H1 (cell line): ENCODE measurements at regions not wholly inside any gene's neighbourhood (a gene's known extent, or its start where the extent isn't known, plus 50 kb on each side); places are given as distances from the start of the nearest gene placed in this dataset.

Experiments used
- CTCF ChIA-PET: fragments of 300-600 bp; sonication (Branson Sonifier 250); formaldehyde crosslinking; loops from one replicate; lab custom pipeline; 2021; ENCODE audit not compliant: partially characterized antibody; lab: Charles Lee
- POLR2A ChIA-PET: fragments of 300-600 bp; sonication (Branson Sonifier 250); formaldehyde crosslinking; loops from one replicate; lab custom pipeline; 2021; ENCODE audit warnings: inconsistent platforms; ENCODE audit not compliant: partially characterized antibody; lab: Charles Lee
- DNase-seq, 2 experiments: peaks; one replicate each; pipeline versions ENCODE4 v3.0.0 to v3.0.0-alpha.2; 2010 to 2022; ENCODE audit warnings: low spot score in 2 of 2, low read depth in 1 of 2, mixed read lengths in 1 of 2
- FAIRE-seq: peaks from 2 replicates; lab custom pipeline; 2011; peaks lifted over from hg19 to GRCh38; lab: Jason Lieb, UNC
- H2AFZ ChIP-seq: 2 replicates; pipeline ENCODE4 v1.8.1; 2012; ENCODE audit warnings: low read length, inconsistent platforms
- H2AK5ac ChIP-seq: 2 replicates; pipeline ENCODE4 v1.6.1; 2013; ENCODE audit warnings: low read depth, low read length
- H2BK120ac ChIP-seq: replicated peaks from 2 replicates; pipeline ENCODE3; 2013; ENCODE audit warnings: low read depth, low read length, inconsistent platforms
- H2BK12ac ChIP-seq: 2 replicates; pipeline ENCODE4 v1.6.1; 2013; ENCODE audit warnings: low read depth, low read length
- H2BK15ac ChIP-seq: 2 replicates; pipeline ENCODE4 v1.6.1; 2013; ENCODE audit warnings: low read length
- H2BK20ac ChIP-seq: 2 replicates; pipeline ENCODE4 v1.6.1; 2013; ENCODE audit warnings: low read length
- H2BK5ac ChIP-seq: 2 replicates; pipeline ENCODE4 v1.6.1; 2013; ENCODE audit warnings: low read depth, low read length
- H3K14ac ChIP-seq: 2 replicates; pipeline ENCODE4 v1.6.1; 2013; ENCODE audit warnings: inconsistent platforms; ENCODE audit not compliant: insufficient read length
- H3K18ac ChIP-seq: 2 replicates; pipeline ENCODE4 v1.6.1; 2013; ENCODE audit warnings: low read length; ENCODE audit errors: extremely low read depth
- H3K23ac ChIP-seq: 2 replicates; pipeline ENCODE4 v1.6.1; 2013; ENCODE audit warnings: inconsistent platforms; ENCODE audit not compliant: insufficient read length
- H3K23me2 ChIP-seq: 2 replicates; pipeline ENCODE4 v1.6.1; 2013; ENCODE audit warnings: low read depth, low read length
- H3K27ac ChIP-seq: 2 replicates; pipeline ENCODE4 v1.6.1; 2011; ENCODE audit warnings: low read depth, low read length, inconsistent platforms
- H3K27me3 ChIP-seq, 4 experiments: replicated peaks in 1 of 4; 1 replicate in 1 of 4; 2 replicates in 3 of 4; pipeline versions ENCODE4 v1.6.1 to v1.8.1; 2011 to 2013; ENCODE audit warnings: low read length in 3 of 4, mild to moderate bottlenecking in 3 of 4, inconsistent platforms in 2 of 4, mixed read lengths in 2 of 4, moderate library complexity in 1 of 4; ENCODE audit not compliant: control insufficient read depth in 3 of 4, insufficient read depth in 3 of 4; ENCODE audit errors: extremely low read depth in 1 of 4
- H3K36me3 ChIP-seq, 4 experiments: 2 replicates each; pipeline versions ENCODE4 v1.6.1 to v1.8.1; 2011 to 2013; ENCODE audit warnings: mild to moderate bottlenecking in 4 of 4, low read length in 3 of 4, moderate library complexity in 2 of 4, control low read depth in 1 of 4, inconsistent platforms in 1 of 4; ENCODE audit not compliant: insufficient read depth in 4 of 4, control insufficient read depth in 2 of 4
- H3K4ac ChIP-seq: replicated peaks from 2 replicates; pipeline ENCODE3; 2013; ENCODE audit warnings: low read length, low read depth, mixed read lengths, inconsistent platforms; ENCODE audit not compliant: insufficient read length
- H3K4me1 ChIP-seq, 4 experiments: replicated peaks in 1 of 4; 1 replicate in 1 of 4; 2 replicates in 3 of 4; pipeline versions ENCODE4 v1.6.1 to v1.8.1; 2011 to 2013; ENCODE audit warnings: low read length in 3 of 4, inconsistent platforms in 2 of 4, mixed read lengths in 1 of 4; ENCODE audit not compliant: insufficient read depth in 4 of 4, control insufficient read depth in 3 of 4
- H3K4me2 ChIP-seq, 2 experiments: 2 replicates each; pipeline versions ENCODE4 v1.6.1 to v1.8.1; 2011 to 2013; ENCODE audit warnings: low read depth in 2 of 2, low read length in 2 of 2, control low read depth in 1 of 2, inconsistent platforms in 1 of 2, mild to moderate bottlenecking in 1 of 2; ENCODE audit not compliant: insufficient read depth in 1 of 2
- H3K4me3 ChIP-seq, 4 experiments: fragments of 200-600, 300-600 bp in 1 of 4; sonication (generic), shearing (Covaris generic), sonication (Bioruptor Twin) in 1 of 4; 2 replicates each; pipeline versions ENCODE4 v1.5.1 to v1.8.1; 2011 to 2016; ENCODE audit warnings: low read length in 4 of 4, low read depth in 3 of 4, control low read depth in 2 of 4, inconsistent platforms in 2 of 4, mild to moderate bottlenecking in 2 of 4, mixed read lengths in 1 of 4, moderate library complexity in 1 of 4; ENCODE audit not compliant: insufficient read depth in 2 of 4; ENCODE audit errors: extremely low read depth in 1 of 4
- H3K56ac ChIP-seq: replicated peaks from 2 replicates; pipeline ENCODE3; 2013; ENCODE audit warnings: low read depth, mild to moderate bottlenecking, mixed read lengths, low read length, inconsistent platforms; ENCODE audit not compliant: insufficient read length
- H3K79me1 ChIP-seq: 2 replicates; pipeline ENCODE4 v1.6.1; 2013; ENCODE audit warnings: low read depth, low read length, control low read depth
- H3K79me2 ChIP-seq, 2 experiments: 2 replicates each; pipeline versions ENCODE4 v1.6.1 to v1.8.1; 2012 to 2013; ENCODE audit warnings: low read length in 2 of 2, mild to moderate bottlenecking in 2 of 2, inconsistent platforms in 1 of 2; ENCODE audit not compliant: insufficient read depth in 2 of 2, control insufficient read depth in 1 of 2
- H3K9ac ChIP-seq, 4 experiments: replicated peaks in 1 of 4; 1 replicate in 1 of 4; 2 replicates in 3 of 4; pipeline versions ENCODE4 v1.6.1 to v1.8.1; 2011 to 2013; ENCODE audit warnings: low read depth in 3 of 4, low read length in 3 of 4, control low read depth in 2 of 4, mild to moderate bottlenecking in 2 of 4, moderate library complexity in 2 of 4, inconsistent platforms in 1 of 4; ENCODE audit errors: extremely low read depth in 1 of 4
- H3K9me3 ChIP-seq, 2 experiments: 2 replicates each; pipeline versions ENCODE4 v1.6.1 to v1.8.1; 2012 to 2013; ENCODE audit warnings: mild to moderate bottlenecking in 2 of 2, moderate library complexity in 2 of 2, control low read depth in 1 of 2, inconsistent platforms in 1 of 2, low read depth in 1 of 2, low read length in 1 of 2, mixed read lengths in 1 of 2; ENCODE audit not compliant: insufficient read depth in 2 of 2
- H4K20me1 ChIP-seq, 2 experiments: replicated peaks in 1 of 2; 2 replicates each; pipeline versions ENCODE3 to v1.8.1; 2011 to 2013; ENCODE audit warnings: inconsistent platforms in 2 of 2, low read length in 2 of 2, mild to moderate bottlenecking in 1 of 2; ENCODE audit not compliant: insufficient read depth in 2 of 2, control insufficient read depth in 1 of 2
- H4K5ac ChIP-seq: 2 replicates; pipeline ENCODE4 v1.6.1; 2013; ENCODE audit warnings: low read length, low read depth, mixed read lengths, inconsistent platforms; ENCODE audit not compliant: insufficient read length
- H4K8ac ChIP-seq: 2 replicates; pipeline ENCODE4 v1.8.0; 2013; ENCODE audit warnings: mild to moderate bottlenecking, moderate library complexity, low read length, inconsistent platforms; ENCODE audit not compliant: insufficient read depth; ENCODE audit errors: extremely low read depth
- H4K91ac ChIP-seq: replicated peaks from 2 replicates; pipeline ENCODE3; 2013; ENCODE audit warnings: low read length, mixed read lengths, inconsistent platforms; ENCODE audit not compliant: insufficient read length
- CBX8 ChIP-seq: fragments of 300-800, 300-1000 bp; sonication (generic); IDR thresholded peaks from 2 replicates; pipeline ENCODE4 v1.7.1; 2016; ENCODE audit warnings: low read depth, low read length, borderline replicate concordance
- CTBP2 ChIP-seq: IDR thresholded peaks from 2 replicates; pipeline ENCODE4 v1.7.0; 2011; ENCODE audit warnings: borderline replicate concordance, mild to moderate bottlenecking, moderate library complexity, mixed read lengths, low read length; ENCODE audit not compliant: insufficient read depth, insufficient read length
- NANOG ChIP-seq: IDR thresholded peaks from 2 replicates; pipeline ENCODE4 v1.6.1; 2011; ENCODE audit warnings: low read length, low read depth, mild to moderate bottlenecking, inconsistent platforms; ENCODE audit not compliant: insufficient read depth, poor library complexity, severe bottlenecking
- PHF8 ChIP-seq: fragments of 200-600 bp; sonication (generic); conservative IDR thresholded peaks from 2 replicates; pipeline ENCODE4 v1.7.1; 2012; ENCODE audit warnings: low read depth, mild to moderate bottlenecking, inconsistent platforms, low read length, moderate library complexity
- POLR2AphosphoS5 ChIP-seq: IDR thresholded peaks from 2 replicates; pipeline ENCODE4 v1.6.1; 2011; ENCODE audit warnings: low read depth, low read length
- SIRT6 ChIP-seq: IDR thresholded peaks from one replicate; pipeline ENCODE4 v1.7.1; 2012; ENCODE audit warnings: low read length, inconsistent platforms
- SRF ChIP-seq: IDR thresholded peaks from 2 replicates; pipeline ENCODE4 v1.6.1; 2011; ENCODE audit warnings: mild to moderate bottlenecking, low read depth, low read length, moderate library complexity
- TAF1 ChIP-seq: IDR thresholded peaks from 2 replicates; pipeline ENCODE4 v1.6.1; 2011; ENCODE audit warnings: mild to moderate bottlenecking, low read depth, low read length
- WGBS, 2 experiments: shearing (Covaris generic) in 1 of 2; methylation state at CpG; one replicate each; pipeline versions ENCODE4 v1.1.6 to v1.1.7; 2013 to 2015; ENCODE audit warnings: low lambda C conversion rate in 2 of 2, mixed read lengths in 2 of 2, inconsistent platforms in 1 of 2, low coverage in 1 of 2, missing lambda C conversion rate in 1 of 2; ENCODE audit not compliant: insufficient replicate concordance in 2 of 2, insufficient coverage in 1 of 2, insufficient read length in 1 of 2; ENCODE audit errors: extremely low coverage in 1 of 2, missing lambda C conversion rate in 1 of 2; 5-methylcytosine and 5-hydroxymethylcytosine counted together

- H3K36me3 ChIP-seq: no peaks in the 10 kb centered on the region
- H3K9ac ChIP-seq: no peak overlapping the region
- H2BK5ac ChIP-seq: no peak overlapping the region
- TF ChIP-seq TAF1 (no peak), PHF8 (no peak), NANOG (no peak), CTBP2 (no peak), CBX8 (no peak), SRF (no peak), SIRT6 (no peak), POLR2AphosphoS5 (no peak)
- H4K91ac ChIP-seq: no peak overlapping the region
- no peak overlapping the region for H2BK120ac ChIP-seq
- peaks cover 0 to 6% of the 10 kb centered on the region in 2 experiments; a peak in 1 of 4 replicates for H3K9me3 ChIP-seq
- H4K5ac ChIP-seq: no peak overlapping the region
- FAIRE-seq (no peak), DNase-seq (no peak)
- no peak overlapping the region for H2BK20ac ChIP-seq
- no peak overlapping the region for H4K8ac ChIP-seq
- no peak overlapping the region for H3K14ac ChIP-seq
- H3K27ac ChIP-seq: no peak overlapping the region
- H3K4me1 ChIP-seq: no peaks in the 10 kb centered on the region
- no peaks in the 10 kb centered on the region for H3K23me2 ChIP-seq
- no peak overlapping the region for H2BK15ac ChIP-seq
- WGBS, 2 experiments: 97% methylated on average over 8 of the region's 9 CpGs; no CpG with 5 or more reads in 1 of the 2 experiments
- ChIA-PET CTCF (interaction anchor here (0.6 to 1.4 kb wide), 2 partner anchors 13 to 19 kb away, joined by 3 read pairs; no protein-coding TSS in a partner anchor), POLR2A (no interaction called here)
- H3K79me2 ChIP-seq: no peaks in the 10 kb centered on the region
- no peak overlapping the region for H2BK12ac ChIP-seq
- no peak overlapping the region for H3K4me3 ChIP-seq
- H4K20me1 ChIP-seq: no peaks in the 10 kb centered on the region
- H2AK5ac ChIP-seq: no peak overlapping the region
- H3K4me2 ChIP-seq: no peak overlapping the region
- no peak overlapping the region for H3K56ac ChIP-seq
- no peaks in the 10 kb centered on the region for H3K79me1 ChIP-seq
- no peak overlapping the region for H2AFZ ChIP-seq
- no peak overlapping the region for H3K23ac ChIP-seq
- no peaks in the 10 kb centered on the region for H3K27me3 ChIP-seq
- H3K4ac ChIP-seq: no peak overlapping the region
- no peak overlapping the region for H3K18ac ChIP-seq
Measured at GRCh38 chr4:152248347-152248746, 287.5 kb downstream of the FBXW7 start.
